Activated B cell treated with CpG ODN at 0.5 μM for 24 hours (primary cell): ENCODE measurements at regions not wholly inside any gene's neighbourhood (a gene's known extent, or its start where the extent isn't known, plus 50 kb on each side); places are given as distances from the start of the nearest gene placed in this dataset.

ENCODE experiments used
- ATAC-seq: fragments of 200-7000 bp; cut with Tn5 transposase; one replicate; pipeline ENCODE4 v1.10.0; 2021; ENCODE audit warnings: low read depth, mild to moderate bottlenecking, moderate library complexity
- CTCF ChIA-PET: fragments of 350-600 bp; sonication (Branson Sonifier 250); formaldehyde crosslinking; loops from one replicate; lab custom pipeline; 2021; ENCODE audit warnings: antibody characterized with exemption; lab: Charles Lee
- POLR2A ChIA-PET: fragments of 350-600 bp; sonication (Branson Sonifier 250); formaldehyde crosslinking; loops from one replicate; lab custom pipeline; 2021; ENCODE audit warnings: antibody characterized with exemption; lab: Charles Lee
- DNase-seq: peaks from one replicate; pipeline ENCODE4 v3.0.0; 2022
- H3K27ac Mint-ChIP-seq: one replicate; pipeline ENCODE4 v1.8.0; 2020; ENCODE audit warnings: mixed read lengths
- H3K27me3 Mint-ChIP-seq: one replicate; pipeline ENCODE4 v1.8.0; 2021; ENCODE audit warnings: mixed read lengths
- H3K36me3 Mint-ChIP-seq: one replicate; pipeline ENCODE4 v1.8.0; 2021; ENCODE audit warnings: low read depth, mixed read lengths
- H3K4me1 Mint-ChIP-seq: one replicate; pipeline ENCODE4 v1.8.0; 2021; ENCODE audit warnings: mixed read lengths
- H3K4me3 Mint-ChIP-seq: one replicate; pipeline ENCODE4 v1.8.0; 2020; ENCODE audit warnings: mild to moderate bottlenecking, mixed read lengths
- H3K9me3 Mint-ChIP-seq: one replicate; pipeline ENCODE4 v1.8.0; 2020; ENCODE audit warnings: mixed read lengths
- CTCF ChIP-seq: fragments of 200-600 bp; IDR thresholded peaks from one replicate; pipeline ENCODE4 v1.8.0; 2022; ENCODE audit warnings: antibody characterized with exemption, mild to moderate bottlenecking
- intact Hi-C: fragments of 100-400 bp; cut with micrococcal nuclease; formaldehyde crosslinking; loops from one replicate; pipeline ENCODE4 v1.15.1; 2024

DNA sequence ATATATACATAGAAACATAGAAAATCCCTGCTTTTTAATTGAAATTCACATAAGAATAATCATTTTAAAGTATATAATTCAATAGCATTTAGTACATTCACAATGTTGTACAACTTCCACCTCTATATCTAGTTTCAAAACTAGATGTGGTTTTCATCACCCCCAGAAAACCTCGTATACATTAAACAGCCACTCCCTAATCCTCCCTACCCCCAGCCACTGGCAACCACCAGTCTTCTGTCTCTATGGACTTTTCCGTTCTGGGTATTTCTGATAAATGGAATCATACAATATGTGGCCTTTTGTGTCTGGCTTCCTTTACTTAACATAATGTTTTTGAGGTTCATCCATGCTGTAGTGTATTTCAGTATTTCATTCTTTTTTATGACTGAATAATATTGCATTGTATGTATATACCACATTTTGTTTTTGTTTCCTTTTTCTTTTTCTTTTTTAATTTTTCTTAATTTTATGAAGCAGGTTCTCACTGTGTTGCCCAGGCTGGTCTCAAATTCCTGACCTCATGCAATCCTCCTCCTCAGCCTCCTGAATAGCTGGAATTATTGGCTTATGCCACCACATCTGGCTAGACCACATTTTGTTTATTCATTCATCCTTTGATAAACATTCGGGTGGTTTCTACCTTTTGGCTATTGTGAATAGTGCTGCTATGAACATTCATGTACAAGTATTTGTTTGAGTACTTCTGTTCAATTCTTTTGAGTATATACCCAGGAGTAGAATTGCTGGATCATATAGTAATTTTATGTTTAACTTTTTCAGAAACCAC lies 50.6 kb upstream of the RNF152 start:
- H3K4me3 Mint-ChIP-seq: no peak overlapping the region
- no peak overlapping the region for H3K27ac Mint-ChIP-seq
- no peaks in the 10 kb centered on the region for H3K36me3 Mint-ChIP-seq
- ChIA-PET POLR2A (no interaction called here), CTCF (no interaction called here)
- intact Hi-C loops: no loop called here
- no peaks in the 10 kb centered on the region for H3K9me3 Mint-ChIP-seq
- no peak for TF ChIP-seq CTCF
- ATAC-seq: no peak
- no peaks in the 10 kb centered on the region for H3K4me1 Mint-ChIP-seq
- no peak for DNase-seq
- H3K27me3 Mint-ChIP-seq: peaks cover 40% of the 10 kb centered on the region
